GM18868 (cell line): ENCODE measurements at regions not wholly inside any gene's neighbourhood (a gene's known extent, or its start where the extent isn't known, plus 50 kb on each side); places are given as distances from the start of the nearest gene placed in this dataset.
"Not testable (repeated sequence)": the region's sequence is repeated elsewhere in the genome, so short reads cannot be mapped to it uniquely, and the experiment has no call there.

Experiments used
- ATAC-seq: cut with Tn5 transposase; IDR thresholded peaks from one replicate; pipeline ENCODE4 v1.9.1; 2021; ENCODE audit warnings: mild to moderate bottlenecking, moderate library complexity; ENCODE audit not compliant: unreplicated experiment

DNA sequence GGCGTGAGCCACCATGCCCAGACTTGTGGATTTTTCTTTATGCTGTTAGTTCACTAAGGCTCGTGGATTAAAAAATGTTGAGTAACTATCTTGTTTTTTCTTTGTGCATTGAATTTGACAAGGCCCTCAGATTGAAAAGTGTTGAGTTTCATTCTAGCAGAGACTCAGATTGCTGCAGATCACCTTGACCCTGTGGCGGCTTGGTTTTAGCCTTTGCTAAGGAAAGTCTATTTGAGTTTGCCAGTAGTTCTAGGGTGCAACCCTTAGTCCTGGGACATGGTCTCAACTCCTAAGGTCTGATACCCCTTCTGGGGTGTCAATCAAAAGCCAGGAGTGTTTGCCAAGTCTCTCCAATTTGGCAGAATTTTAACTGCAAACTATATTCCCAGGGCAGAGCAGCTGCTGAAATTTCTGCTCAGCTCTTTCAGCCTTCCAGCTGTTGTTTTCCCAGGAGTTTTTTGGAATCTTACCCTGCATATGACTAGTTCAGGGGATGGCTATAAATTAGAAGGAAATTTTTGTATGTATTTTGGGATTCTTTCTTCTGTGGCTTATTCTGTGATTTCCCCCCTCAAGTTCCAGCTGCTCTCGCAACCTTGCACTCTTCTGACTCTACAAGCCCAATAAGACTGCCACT lies 84.3 kb upstream of the HAND1 start:
- ATAC-seq = no peak

DNA sequence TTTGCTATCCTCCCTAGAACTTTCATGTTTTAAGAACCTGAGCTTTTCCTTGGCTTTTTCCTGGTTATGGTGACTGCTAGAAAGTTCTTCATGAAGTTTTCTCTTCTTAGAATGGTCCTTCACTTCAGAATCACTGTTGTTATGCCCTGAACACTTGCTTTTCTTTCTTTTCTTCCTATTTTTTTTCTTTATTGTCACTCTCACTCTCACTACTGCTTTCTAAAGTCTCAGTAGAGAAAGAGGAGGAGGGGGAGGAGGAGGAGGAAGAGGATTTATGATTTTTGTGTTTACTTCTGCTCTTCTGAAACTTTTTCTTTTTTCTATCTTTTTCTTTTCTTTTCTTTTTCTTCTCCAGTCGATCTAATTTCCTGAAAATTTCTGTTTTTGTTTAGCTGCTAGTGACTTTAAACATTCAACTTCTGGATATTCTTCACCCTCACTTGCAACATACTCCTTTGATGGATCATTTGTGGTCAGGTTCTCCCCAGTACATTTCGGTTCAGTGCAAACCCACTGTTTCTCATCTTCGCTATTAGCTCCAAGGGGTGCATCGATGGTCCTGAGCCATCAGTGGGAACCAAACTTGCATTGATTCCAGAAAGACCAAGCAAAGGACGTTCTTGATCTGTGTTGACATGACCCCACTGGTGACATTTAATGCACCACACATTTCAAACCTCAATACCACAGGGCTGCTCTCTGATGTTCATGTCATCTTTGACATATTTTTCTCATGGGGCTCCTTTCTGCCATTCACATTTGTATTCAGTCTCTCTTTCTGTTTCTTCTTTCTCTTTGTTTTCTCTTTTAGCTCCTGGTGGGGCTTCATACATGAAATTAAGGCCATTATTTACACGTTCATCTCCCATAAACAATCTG lies 81.6 kb upstream of the HAND1 start:
- ATAC-seq = peak; percentile 70

DNA sequence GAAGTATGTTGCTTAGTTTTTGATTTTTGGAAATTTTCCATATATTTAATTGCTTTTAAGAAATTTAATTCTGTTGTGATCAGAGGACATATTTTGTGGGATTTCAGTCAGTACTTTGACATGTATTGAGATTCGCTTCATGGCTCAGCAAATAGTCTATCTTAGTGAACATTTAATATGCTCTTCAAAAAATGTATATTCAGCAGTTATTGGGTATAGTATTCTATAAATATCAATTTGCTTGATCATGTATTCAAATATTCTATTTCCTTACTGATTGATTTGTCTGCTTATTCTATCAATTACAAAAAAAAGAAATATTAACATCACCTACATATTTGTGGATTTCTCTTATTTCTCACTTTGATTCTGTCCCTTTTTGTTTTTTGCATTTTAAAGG lies 79.5 kb upstream of the HAND1 start:
- no peak for ATAC-seq

DNA sequence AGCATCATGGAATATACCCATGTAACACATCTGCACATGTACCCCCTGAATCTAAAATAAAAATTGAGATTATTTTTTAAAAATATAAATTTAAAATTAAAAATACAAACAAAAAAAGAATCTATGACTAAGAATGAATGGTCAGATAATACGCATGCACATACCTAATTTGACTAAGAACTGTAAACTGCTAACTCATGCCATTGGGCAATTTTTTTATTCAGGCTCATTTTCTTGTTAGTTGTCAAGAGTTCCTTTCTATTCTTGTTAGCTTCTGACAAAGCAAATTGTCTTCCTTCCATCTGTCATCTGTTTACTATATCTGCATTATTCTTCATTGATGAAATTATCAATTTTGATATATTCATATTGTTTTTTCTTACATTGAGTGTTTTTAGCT lies 69.5 kb upstream of the HAND1 start:
- no peak for ATAC-seq

DNA sequence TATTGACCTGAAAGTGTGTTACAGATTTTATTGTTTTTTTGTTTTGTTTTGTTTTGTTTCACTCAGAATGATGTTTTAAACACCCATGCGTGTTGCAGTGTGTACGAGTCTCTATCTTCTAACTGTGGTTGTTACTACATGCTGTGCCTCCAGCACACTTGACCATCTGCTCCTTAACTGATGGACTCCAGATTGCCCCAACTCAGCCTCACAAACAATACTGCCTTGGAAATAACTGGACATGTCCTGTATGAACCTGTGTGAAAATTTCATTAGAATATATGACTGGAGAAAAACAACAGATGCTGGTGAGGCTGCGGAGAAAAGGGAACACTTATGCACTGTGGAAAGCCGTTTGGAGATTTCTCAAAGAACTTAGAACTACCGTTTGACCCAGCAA lies 68.7 kb upstream of the HAND1 start:
- no peak for ATAC-seq

DNA sequence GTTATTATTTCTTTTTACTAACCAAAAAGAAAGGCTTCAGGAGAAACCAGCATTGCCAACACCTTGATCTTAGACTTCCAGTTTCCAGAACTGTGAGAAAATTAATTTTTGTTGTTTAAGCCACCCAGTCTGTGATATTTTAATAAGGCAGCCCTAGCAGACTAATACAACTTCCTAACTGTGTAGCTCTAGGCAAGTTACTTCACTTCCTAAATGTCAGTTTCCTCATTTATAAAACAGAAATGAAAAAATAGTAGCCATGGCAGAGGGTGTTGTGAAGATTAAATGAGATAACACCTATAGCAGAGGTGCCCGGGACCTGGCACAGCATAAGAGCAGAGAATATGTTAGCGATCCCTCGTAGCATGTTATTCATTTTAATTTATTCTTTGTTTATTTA lies 66.6 kb upstream of the HAND1 start:
- no peak for ATAC-seq

DNA sequence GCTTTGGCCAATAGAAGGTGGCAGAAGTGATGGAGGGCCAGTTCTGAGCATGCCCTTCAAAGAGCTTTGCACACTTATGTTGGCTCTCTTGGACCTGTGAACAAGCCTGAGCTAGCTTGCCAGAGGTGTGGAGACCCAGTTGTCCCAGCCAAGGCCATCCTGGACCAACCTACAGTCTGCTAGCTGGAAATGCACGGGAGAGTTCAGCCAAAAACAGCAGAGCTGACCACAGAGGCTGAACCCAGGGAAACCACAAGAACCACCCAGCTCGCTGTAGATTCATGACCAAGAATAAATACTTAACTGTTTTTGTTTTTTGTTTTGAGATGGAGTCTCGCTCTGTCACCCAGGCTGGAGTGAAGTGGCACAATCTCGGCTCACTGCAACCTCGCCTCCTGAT lies 65.4 kb upstream of the HAND1 start:
- ATAC-seq = no peak

DNA sequence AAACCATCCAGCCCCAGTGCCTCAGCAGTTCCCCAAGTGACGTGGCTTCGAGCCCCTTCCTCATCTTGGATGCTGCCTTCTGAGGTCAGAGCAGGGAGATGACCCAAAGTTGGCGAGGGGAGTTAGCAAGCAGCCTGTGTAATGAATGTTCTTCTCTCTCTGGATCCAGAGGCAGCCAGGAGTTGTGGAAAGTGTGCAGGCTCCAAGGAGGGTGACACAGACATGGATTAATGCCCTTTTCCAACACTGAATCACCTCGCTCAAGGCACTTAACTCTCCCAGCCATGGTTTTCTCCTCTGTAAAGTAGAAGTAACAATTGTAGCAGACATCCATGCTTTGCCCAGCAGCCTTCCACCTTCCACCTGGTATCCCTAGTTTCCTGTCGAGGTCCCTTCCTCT lies 64.6 kb upstream of the HAND1 start:
- ATAC-seq = no peak

DNA sequence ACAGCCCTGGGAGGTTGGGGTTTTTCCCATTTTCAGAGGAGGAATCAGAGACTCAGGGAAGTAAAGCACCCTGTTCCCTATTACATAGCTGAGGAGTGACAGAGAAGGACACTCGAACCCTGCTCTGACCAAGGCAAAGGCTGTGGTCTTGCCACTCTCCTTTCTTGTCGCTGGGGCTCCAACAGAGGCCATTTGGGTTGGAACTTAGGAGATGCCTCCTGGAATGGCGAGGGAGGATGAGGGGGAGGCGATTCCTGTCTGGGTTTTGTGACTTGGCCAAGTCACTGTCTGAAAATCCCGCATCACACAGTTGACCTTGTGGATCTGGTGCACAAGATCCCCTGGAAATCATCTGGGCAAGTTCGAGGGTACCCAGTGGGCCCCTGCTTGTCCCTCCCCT lies 64.0 kb upstream of the HAND1 start:
- no peak for ATAC-seq

DNA sequence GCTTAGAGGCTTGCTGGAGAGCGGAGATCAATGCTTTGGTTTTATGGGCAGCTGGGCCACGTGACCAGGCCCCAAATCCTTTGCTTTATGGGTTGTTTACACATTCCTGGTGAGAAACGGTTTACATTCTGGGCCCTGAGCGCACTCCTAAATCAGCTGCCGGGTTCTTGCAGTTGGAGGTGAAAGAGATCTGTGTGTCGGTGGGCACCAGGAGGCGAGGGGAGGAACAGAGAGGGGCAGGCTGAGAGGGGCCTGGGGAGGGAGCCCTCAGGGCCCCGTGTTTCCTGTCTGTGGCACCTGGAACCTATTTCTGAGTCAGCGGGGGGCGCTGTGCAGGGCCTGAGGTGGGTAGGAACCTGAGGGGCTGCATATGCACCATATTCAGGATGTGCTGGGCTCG lies 63.5 kb upstream of the HAND1 start:
- no peak for ATAC-seq

DNA sequence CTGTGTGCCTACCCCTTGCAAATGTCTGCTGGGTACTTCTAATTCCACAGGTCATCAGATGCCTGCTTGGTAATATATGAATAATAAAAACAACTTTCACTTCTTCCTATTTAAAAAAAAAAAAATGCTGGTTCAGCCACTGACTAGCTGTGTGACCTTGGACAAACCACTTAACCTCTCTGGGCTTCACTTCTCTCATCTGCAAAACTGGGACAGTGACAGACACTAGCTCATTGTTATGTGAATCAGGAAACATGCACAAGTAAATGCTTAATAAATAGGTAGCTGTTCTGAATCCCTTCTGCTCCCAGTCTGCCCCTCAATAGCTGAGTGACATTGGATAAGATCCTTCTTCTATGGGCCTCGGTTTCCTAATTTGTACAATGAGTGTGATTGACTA lies 62.6 kb upstream of the HAND1 start:
- ATAC-seq = no peak

DNA sequence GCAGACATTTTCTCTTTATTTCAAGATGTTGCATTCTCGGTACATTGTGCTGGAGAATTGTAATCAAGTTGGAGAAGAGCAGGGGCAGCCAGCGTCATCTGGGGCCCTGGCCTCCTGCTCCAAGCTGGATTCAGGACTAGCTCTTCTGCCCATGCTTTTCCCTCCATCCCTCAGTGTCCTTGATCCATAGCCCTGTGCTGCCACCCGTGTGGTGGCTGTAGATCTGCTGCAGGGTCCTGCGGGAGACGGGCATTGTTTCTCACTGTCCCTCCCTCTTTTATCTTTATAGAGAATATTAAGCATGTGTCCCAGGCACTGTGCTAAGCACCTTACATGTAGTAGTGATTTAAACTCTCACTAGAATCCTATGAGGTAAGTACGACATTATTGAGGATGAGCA lies 60.5 kb upstream of the HAND1 start:
- no peak for ATAC-seq

DNA sequence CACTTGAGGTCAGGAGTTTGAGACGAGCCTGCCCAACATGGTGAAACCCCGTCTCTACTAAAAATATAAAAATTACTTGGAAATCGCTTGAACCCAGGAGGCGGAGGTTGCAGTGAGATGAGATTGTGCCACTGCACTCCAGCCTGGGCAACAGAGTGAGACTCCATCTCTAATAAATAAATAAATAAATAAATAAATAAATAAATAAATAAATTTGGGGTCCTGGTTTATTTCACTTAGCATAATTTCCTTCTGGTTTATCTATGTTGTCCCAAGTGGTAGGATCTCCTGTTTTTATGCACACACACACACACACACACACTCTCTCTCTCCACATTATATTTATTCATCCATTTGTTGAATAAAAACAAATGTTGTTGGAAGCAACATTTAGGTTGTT lies 58.4 kb upstream of the HAND1 start:
- not testable (repeated sequence) for ATAC-seq

DNA sequence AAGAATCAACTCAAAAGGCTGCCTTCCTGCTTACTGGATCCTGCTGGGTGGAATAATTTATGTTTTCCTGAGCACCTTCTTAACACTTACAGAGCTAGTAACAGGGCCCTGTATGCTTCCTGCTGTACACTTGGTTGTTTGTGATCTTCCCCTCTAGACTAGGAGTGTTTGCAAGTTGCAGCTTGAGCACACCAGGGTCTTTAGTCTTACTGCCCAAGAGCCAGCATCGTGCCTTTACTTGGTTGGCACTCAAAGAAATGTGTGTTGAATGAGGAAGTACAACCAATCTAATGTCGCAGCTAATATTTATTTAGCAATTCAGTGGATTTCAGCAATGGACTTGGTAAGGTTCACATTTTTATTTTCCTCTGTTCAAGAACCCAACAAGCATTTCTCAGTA lies 57.5 kb upstream of the HAND1 start:
- no peak for ATAC-seq

DNA sequence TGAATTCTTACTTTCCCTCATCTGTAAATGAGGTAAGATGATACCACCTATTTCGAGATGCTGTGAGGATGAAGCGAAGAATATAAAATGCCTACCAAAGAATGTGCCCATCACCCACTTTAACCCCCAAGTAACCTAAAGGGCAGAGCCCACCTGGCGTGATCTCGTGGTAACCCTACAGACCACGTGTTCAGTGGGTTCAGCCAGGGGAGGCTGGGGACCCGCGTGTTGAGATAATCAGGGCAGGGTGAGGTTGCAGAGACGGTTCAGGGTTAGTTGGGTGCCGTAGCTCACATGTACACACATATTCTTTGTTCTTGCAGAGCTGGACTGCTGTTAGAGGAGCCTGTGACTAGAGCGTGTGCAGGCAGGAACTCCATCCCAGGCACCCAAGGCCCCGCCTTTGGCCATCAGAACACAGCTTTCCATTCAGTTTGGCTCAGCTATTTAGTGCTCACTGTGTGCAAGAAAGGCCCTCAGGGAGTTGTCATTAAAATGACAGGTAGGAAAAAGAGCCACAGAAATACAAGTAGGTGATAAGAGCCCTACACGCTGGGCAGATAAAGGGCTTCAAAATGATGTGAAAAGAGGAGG lies 56.5 kb upstream of the HAND1 start:
- no peak for ATAC-seq

DNA sequence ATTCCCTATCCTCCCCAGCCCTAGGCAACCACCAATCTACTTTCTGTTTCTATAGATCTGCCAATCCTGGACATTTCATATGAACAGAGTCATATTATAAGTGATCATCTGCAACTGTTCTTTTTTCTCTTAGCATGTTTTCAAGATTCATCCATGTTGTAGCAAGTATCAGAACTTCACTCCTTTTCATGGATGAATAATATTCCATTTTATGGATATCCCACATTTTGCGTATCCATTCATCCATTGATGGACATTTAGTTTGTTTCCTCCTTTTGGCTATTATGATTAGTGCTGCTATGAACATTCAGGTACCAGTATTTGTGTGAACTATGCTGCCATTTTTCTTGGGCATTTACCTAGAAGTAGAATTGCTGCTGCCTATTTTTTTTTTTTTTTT lies 51.3 kb upstream of the HAND1 start:
- ATAC-seq = no peak

DNA sequence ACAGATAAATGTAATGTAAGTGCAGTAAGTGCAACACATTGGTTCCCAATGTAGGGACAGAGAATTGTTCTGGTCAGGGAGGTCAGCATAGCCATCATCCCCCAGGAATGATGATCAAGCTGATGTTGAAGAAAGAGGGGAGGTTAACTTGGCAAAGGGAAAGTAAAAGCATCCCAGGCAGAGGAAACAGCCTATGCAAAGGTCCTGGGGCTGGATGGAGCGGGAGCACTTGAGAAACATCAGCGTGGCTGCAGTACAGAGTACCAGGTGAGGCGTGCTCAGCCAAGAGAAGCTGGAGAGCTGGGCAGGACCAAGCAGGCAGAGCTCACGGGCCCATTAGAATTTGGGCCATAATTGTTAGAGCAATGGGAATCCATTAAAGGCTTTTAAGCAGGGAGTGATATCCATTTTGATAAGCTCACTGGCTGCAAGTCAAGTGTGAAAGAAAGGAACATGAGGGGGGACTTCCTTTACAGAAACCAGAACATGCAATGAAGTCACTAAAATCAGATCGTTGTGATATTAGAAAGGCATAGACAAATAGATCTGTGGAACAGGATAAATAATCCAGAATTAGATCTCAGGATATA lies 50.1 kb upstream of the HAND1 start:
- no peak for ATAC-seq
